ENCODE measurements at regions not wholly inside any gene's neighbourhood (a gene's known extent, or its start where the extent isn't known, plus 50 kb on each side); places are given as distances from the start of the nearest gene placed in this dataset.

GRCh38 chr13:68523838-68524424 lies 1293.8 kb upstream of the PCDH9 start:
- no peak overlapping the region for H3K27ac ChIP-seq (replicated peaks; ENCODE audit: low read length)
- WGBS, 2 donors (ENCODE audit: extremely low coverage in 2 of 2, insufficient read length in 2 of 2, insufficient replicate concordance in 1 of 2), result no CpG with 5 or more reads among the region's 30 CpGs

GRCh38 chr13:68522184-68522583 lies 1292.0 kb upstream of the PCDH9 start:
- Histone ChIP-seq H3K4me3 (ENCODE audit: low read length in 2 of 2) (no peak overlapping the region), H2BK5ac (ENCODE audit: low read length) (no peak overlapping the region), H2BK120ac (ENCODE audit: low read depth, low read length) (no peak overlapping the region), H4K91ac (ENCODE audit: low read depth, low read length, poor library complexity) (no peak overlapping the region), H3K18ac (ENCODE audit: low read length) (no peak overlapping the region), H3K4ac (ENCODE audit: low read length) (no peak overlapping the region), H3K79me1 (ENCODE audit: low read depth, low read length) (no peaks in the 10 kb centered on the region), H3K14ac (ENCODE audit: low read length) (no peak overlapping the region), H3K23ac (ENCODE audit: low read depth, low read length, poor library complexity) (no peak overlapping the region), H3K27me3 (ENCODE audit: control insufficient read depth in 3 of 3, insufficient read depth in 3 of 3, low read depth in 1 of 3, low read length in 3 of 3) (no peaks in the 10 kb centered on the region), H3K9me3 (replicated peaks in 1 of 2; ENCODE audit: control insufficient read depth in 2 of 2, insufficient read depth in 1 of 2, low read depth in 1 of 2, low read length in 2 of 2) (no peaks in the 10 kb centered on the region), H3K27ac (replicated peaks; ENCODE audit: low read length) (no peak overlapping the region), H3K4me2 (ENCODE audit: insufficient read depth, low read length, poor library complexity, severe bottlenecking) (no peak overlapping the region), H2BK12ac (ENCODE audit: low read length) (no peak overlapping the region), H3K4me1 (ENCODE audit: control insufficient read depth in 2 of 2, insufficient read depth in 1 of 2, low read depth in 1 of 2, low read length in 2 of 2) (no peaks in the 10 kb centered on the region), H2BK15ac (ENCODE audit: low read length) (no peak overlapping the region), H2AFZ (ENCODE audit: low read length) (no peak overlapping the region), H2AK5ac (ENCODE audit: low read depth, low read length) (no peak overlapping the region), H3K36me3 (replicated peaks in 1 of 2; ENCODE audit: control insufficient read depth in 2 of 2, insufficient read depth in 2 of 2, low read length in 2 of 2) (no peaks in the 10 kb centered on the region), H4K8ac (ENCODE audit: low read depth, low read length) (no peak overlapping the region), H3K9ac (ENCODE audit: low read depth, low read length, poor library complexity) (no peak overlapping the region)
- WGBS, 2 donors (ENCODE audit: extremely low coverage in 2 of 2, insufficient read length in 2 of 2, insufficient replicate concordance in 1 of 2), result no CpG with 5 or more reads among the region's 2 CpGs
- no peak for DNase-seq (ENCODE audit: low spot score)

More at GRCh38 chr13:68523838-68524424, 1293.8 kb upstream of the PCDH9 start:
- Histone ChIP-seq H3K36me3 (replicated peaks in 1 of 2; ENCODE audit: control insufficient read depth in 2 of 2, insufficient read depth in 2 of 2, low read length in 2 of 2) (no peaks in the 10 kb centered on the region), H3K9me3 (replicated peaks in 1 of 2; ENCODE audit: control insufficient read depth in 2 of 2, insufficient read depth in 1 of 2, low read depth in 1 of 2, low read length in 2 of 2) (no peaks in the 10 kb centered on the region), H3K27me3 (ENCODE audit: control insufficient read depth in 3 of 3, insufficient read depth in 3 of 3, low read depth in 1 of 3, low read length in 3 of 3) (no peaks in the 10 kb centered on the region), H2BK120ac (ENCODE audit: low read depth, low read length) (no peak overlapping the region), H3K14ac (ENCODE audit: low read length) (no peak overlapping the region), H3K9ac (ENCODE audit: low read depth, low read length, poor library complexity) (no peak overlapping the region), H4K8ac (ENCODE audit: low read depth, low read length) (no peak overlapping the region), H2BK15ac (ENCODE audit: low read length) (no peak overlapping the region), H3K18ac (ENCODE audit: low read length) (no peak overlapping the region), H3K4ac (ENCODE audit: low read length) (no peak overlapping the region), H2AFZ (ENCODE audit: low read length) (no peak overlapping the region), H3K23ac (ENCODE audit: low read depth, low read length, poor library complexity) (no peak overlapping the region), H2AK5ac (ENCODE audit: low read depth, low read length) (no peak overlapping the region), H3K4me3 (ENCODE audit: low read length in 2 of 2) (no peak overlapping the region), H3K4me2 (ENCODE audit: insufficient read depth, low read length, poor library complexity, severe bottlenecking) (no peak overlapping the region), H2BK12ac (ENCODE audit: low read length) (no peak overlapping the region), H4K91ac (ENCODE audit: low read depth, low read length, poor library complexity) (no peak overlapping the region), H3K4me1 (ENCODE audit: control insufficient read depth in 2 of 2, insufficient read depth in 1 of 2, low read depth in 1 of 2, low read length in 2 of 2) (no peaks in the 10 kb centered on the region), H2BK5ac (ENCODE audit: low read length) (no peak overlapping the region), H3K79me1 (ENCODE audit: low read depth, low read length) (no peaks in the 10 kb centered on the region)
- no peak for DNase-seq (ENCODE audit: low spot score)

DNA sequence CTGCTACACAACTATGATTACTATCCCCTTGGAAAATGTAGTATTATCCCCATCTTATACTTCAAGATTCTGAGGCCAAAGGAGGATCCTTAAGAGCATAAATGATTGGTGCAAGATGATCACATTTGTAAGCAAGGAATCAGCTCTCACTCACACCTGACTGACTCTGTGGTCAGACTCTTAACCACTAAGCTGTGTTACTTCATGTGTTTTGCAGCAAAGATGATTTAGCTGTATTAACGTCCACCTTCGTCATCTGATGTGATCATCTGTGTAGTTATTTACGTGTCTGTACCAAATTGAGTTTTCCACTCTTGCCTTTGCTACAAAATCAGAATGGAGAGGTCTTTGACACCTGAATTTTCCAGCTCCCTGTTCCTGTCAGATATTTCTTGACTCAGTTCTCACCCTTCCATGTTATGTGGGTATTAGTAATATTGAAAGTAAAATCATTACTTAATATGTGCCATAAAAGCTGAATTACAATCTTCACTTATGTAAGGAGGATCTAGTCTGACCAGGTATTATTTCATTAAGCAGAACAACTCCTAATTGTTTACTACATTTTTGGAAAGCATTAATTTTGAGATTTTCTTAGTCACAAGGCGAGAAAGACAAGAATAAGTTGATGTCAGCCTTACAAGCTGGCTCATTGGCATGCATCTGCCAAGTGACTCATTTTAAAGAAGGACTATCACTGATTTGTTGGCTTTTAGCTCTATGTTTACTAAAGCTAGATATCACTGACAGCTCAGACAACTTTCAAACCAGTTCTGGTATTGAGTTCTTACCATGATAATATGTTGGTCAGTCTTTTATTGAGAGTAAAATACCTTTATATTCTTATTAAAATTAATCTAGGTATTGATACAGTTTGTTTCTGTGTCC lies 1279.8 kb upstream of the PCDH9 start:
- H2BK12ac ChIP-seq (ENCODE audit: low read length), result no peak overlapping the region
- H3K36me3 ChIP-seq (replicated peaks in 1 of 2; ENCODE audit: control insufficient read depth in 2 of 2, insufficient read depth in 2 of 2, low read length in 2 of 2), result no peaks in the 10 kb centered on the region
- no peak overlapping the region for H3K23ac ChIP-seq (ENCODE audit: low read depth, low read length, poor library complexity)
- H2BK120ac ChIP-seq (ENCODE audit: low read depth, low read length), result no peak overlapping the region
- DNase-seq (ENCODE audit: low spot score), result no peak
- no peak overlapping the region for H3K4me2 ChIP-seq (ENCODE audit: insufficient read depth, low read length, poor library complexity, severe bottlenecking)
- H3K4me3 ChIP-seq (ENCODE audit: low read length in 2 of 2), result no peak overlapping the region
- no peaks in the 10 kb centered on the region for H3K79me1 ChIP-seq (ENCODE audit: low read depth, low read length)
- H2BK5ac ChIP-seq (ENCODE audit: low read length), result no peak overlapping the region
- H2BK15ac ChIP-seq (ENCODE audit: low read length), result no peak overlapping the region
- no peak overlapping the region for H4K91ac ChIP-seq (ENCODE audit: low read depth, low read length, poor library complexity)
- no peak overlapping the region for H3K9ac ChIP-seq (ENCODE audit: low read depth, low read length, poor library complexity)
- no peaks in the 10 kb centered on the region for H3K9me3 ChIP-seq (replicated peaks in 1 of 2; ENCODE audit: control insufficient read depth in 2 of 2, insufficient read depth in 1 of 2, low read depth in 1 of 2, low read length in 2 of 2)
- peaks cover 0 to 2% of the 10 kb centered on the region in 2 donors for H3K4me1 ChIP-seq (ENCODE audit: control insufficient read depth in 2 of 2, insufficient read depth in 1 of 2, low read depth in 1 of 2, low read length in 2 of 2)
- no CpG with 5 or more reads among the region's 4 CpGs for WGBS, 2 donors (ENCODE audit: extremely low coverage in 2 of 2, insufficient read length in 2 of 2, insufficient replicate concordance in 1 of 2)
- no peak overlapping the region for H3K18ac ChIP-seq (ENCODE audit: low read length)
- no peak overlapping the region for H3K14ac ChIP-seq (ENCODE audit: low read length)
- no peak overlapping the region for H2AK5ac ChIP-seq (ENCODE audit: low read depth, low read length)
- no peak overlapping the region for H4K8ac ChIP-seq (ENCODE audit: low read depth, low read length)
- H3K27ac ChIP-seq (replicated peaks; ENCODE audit: low read length), result no peak overlapping the region
- H2AFZ ChIP-seq (ENCODE audit: low read length), result no peak overlapping the region
- no peaks in the 10 kb centered on the region for H3K27me3 ChIP-seq (ENCODE audit: control insufficient read depth in 3 of 3, insufficient read depth in 3 of 3, low read depth in 1 of 3, low read length in 3 of 3)
- H3K4ac ChIP-seq (ENCODE audit: low read length), result no peak overlapping the region

DNA sequence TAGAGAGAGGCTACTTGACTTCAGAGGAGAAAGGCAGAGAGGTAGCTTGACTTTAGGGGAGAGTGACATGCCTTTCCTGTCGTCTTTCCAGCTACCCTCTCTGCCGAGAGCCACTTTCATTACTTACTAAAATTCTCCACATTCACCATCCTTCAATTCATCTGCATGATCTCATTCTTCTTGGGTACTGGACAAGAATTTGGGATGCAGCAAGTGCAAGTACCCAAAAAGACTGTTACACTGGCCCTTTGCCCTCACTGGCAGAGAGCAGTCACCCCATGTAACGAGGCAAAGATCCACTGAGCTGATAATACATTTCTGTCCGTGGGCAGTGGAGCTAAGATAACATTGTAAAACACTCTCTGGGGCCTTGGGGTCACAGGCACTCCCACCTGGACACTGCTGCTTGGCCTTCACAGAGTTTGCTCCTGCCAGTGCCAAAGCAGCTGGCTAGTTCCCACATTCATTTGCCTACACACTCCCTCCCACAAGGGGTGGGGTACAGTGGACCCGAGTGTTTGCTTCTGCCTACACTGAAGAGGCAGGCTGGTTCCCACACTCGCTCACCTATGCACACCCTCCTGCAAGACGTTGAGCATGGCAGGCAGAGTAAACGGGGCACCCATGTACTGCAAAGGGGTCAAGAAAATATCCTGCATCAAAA lies 1276.9 kb upstream of the PCDH9 start:
- Histone ChIP-seq H2BK120ac (ENCODE audit: low read depth, low read length) (peak overlapping the region; percentile 78), H3K27ac (replicated peaks; ENCODE audit: low read length) (no peak overlapping the region), H3K9me3 (replicated peaks in 1 of 2; ENCODE audit: control insufficient read depth in 2 of 2, insufficient read depth in 1 of 2, low read depth in 1 of 2, low read length in 2 of 2) (no peaks in the 10 kb centered on the region), H3K18ac (ENCODE audit: low read length) (peak overlapping the region; percentile 87), H3K23ac (ENCODE audit: low read depth, low read length, poor library complexity) (no peak overlapping the region), H3K14ac (ENCODE audit: low read length) (no peak overlapping the region), H2BK15ac (ENCODE audit: low read length) (peak overlapping the region; percentile 5), H2AK5ac (ENCODE audit: low read depth, low read length) (no peak overlapping the region), H2BK12ac (ENCODE audit: low read length) (no peak overlapping the region), H3K4me1 (ENCODE audit: control insufficient read depth in 2 of 2, insufficient read depth in 1 of 2, low read depth in 1 of 2, low read length in 2 of 2) (peaks cover 0 to 2% of the 10 kb centered on the region in 2 donors), H2BK5ac (ENCODE audit: low read length) (no peak overlapping the region), H4K91ac (ENCODE audit: low read depth, low read length, poor library complexity) (no peak overlapping the region), H3K4me2 (ENCODE audit: insufficient read depth, low read length, poor library complexity, severe bottlenecking) (no peak overlapping the region), H3K4ac (ENCODE audit: low read length) (no peak overlapping the region), H3K79me1 (ENCODE audit: low read depth, low read length) (no peaks in the 10 kb centered on the region), H4K8ac (ENCODE audit: low read depth, low read length) (no peak overlapping the region), H3K9ac (ENCODE audit: low read depth, low read length, poor library complexity) (no peak overlapping the region), H3K4me3 (ENCODE audit: low read length in 2 of 2) (no peak overlapping the region), H3K36me3 (replicated peaks in 1 of 2; ENCODE audit: control insufficient read depth in 2 of 2, insufficient read depth in 2 of 2, low read length in 2 of 2) (no peaks in the 10 kb centered on the region), H2AFZ (ENCODE audit: low read length) (peak overlapping the region; percentile 4), H3K27me3 (ENCODE audit: control insufficient read depth in 3 of 3, insufficient read depth in 3 of 3, low read depth in 1 of 3, low read length in 3 of 3) (no peaks in the 10 kb centered on the region)
- WGBS, 2 donors (ENCODE audit: extremely low coverage in 2 of 2, insufficient read length in 2 of 2, insufficient replicate concordance in 1 of 2), result no CpG with 5 or more reads among the region's 8 CpGs
- no peak for DNase-seq (ENCODE audit: low spot score)
